Activated T-cell treated with anti-CD3 and anti-CD28 coated beads, Interleukin-2, amount 50 U/mL, for 4 hours (primary cell): ENCODE measurements at regions not wholly inside any gene's neighbourhood (a gene's known extent, or its start where the extent isn't known, plus 50 kb on each side); places are given as distances from the start of the nearest gene placed in this dataset.
"Not testable (repeated sequence)": the region's sequence is repeated elsewhere in the genome, so short reads cannot be mapped to it uniquely, and the experiment has no call there.

ENCODE experiments used
- ATAC-seq, 2 donors: fragments of 200-7000 bp; cut with Tn5 transposase; one replicate each; pipeline ENCODE4 v1.10.0; 2021
- DNase-seq: peaks from one replicate; pipeline ENCODE4 v3.0.0-alpha.2; 2020
- H3K27me3 Mint-ChIP-seq: one replicate; pipeline ENCODE4 v1.8.0; 2021; ENCODE audit warnings: low read depth, mixed read lengths
- H3K36me3 Mint-ChIP-seq: one replicate; pipeline ENCODE4 v1.8.0; 2022; ENCODE audit warnings: mixed read lengths; ENCODE audit not compliant: insufficient read depth
- H3K4me1 Mint-ChIP-seq: one replicate; pipeline ENCODE4 v1.8.0; 2021; ENCODE audit warnings: low read depth, mixed read lengths
- H3K4me3 Mint-ChIP-seq: one replicate; pipeline ENCODE4 v1.8.0; 2021; ENCODE audit warnings: mild to moderate bottlenecking, moderate library complexity, mixed read lengths
- H3K9me3 Mint-ChIP-seq: one replicate; pipeline ENCODE4 v1.8.0; 2021; ENCODE audit warnings: mixed read lengths

- Mint-ChIP-seq H3K4me1 (no peaks in the 10 kb centered on the region), H3K36me3 (no peaks in the 10 kb centered on the region), H3K4me3 (no peak overlapping the region), H3K27me3 (no peaks in the 10 kb centered on the region), H3K9me3 (no peaks in the 10 kb centered on the region)
- DNase-seq (no peak), ATAC-seq (no peak)
Observed at GRCh38 chr13:108056278-108056677, 159.1 kb downstream of the LIG4 start.

GRCh38 chr13:108049211-108049610, 166.1 kb downstream of the LIG4 start:
- ATAC-seq: no peak
- H3K4me3 Mint-ChIP-seq: no peak overlapping the region
- H3K4me1 Mint-ChIP-seq: no peaks in the 10 kb centered on the region
- H3K36me3 Mint-ChIP-seq: no peaks in the 10 kb centered on the region
- DNase-seq: no peak
- H3K27me3 Mint-ChIP-seq: no peaks in the 10 kb centered on the region
- no peaks in the 10 kb centered on the region for H3K9me3 Mint-ChIP-seq

- H3K36me3 Mint-ChIP-seq: no peaks in the 10 kb centered on the region
- ATAC-seq: no peak
- no peaks in the 10 kb centered on the region for H3K4me1 Mint-ChIP-seq
- no peaks in the 10 kb centered on the region for H3K27me3 Mint-ChIP-seq
- no peak for DNase-seq
- H3K9me3 Mint-ChIP-seq: no peaks in the 10 kb centered on the region
- no peak overlapping the region for H3K4me3 Mint-ChIP-seq
Observed at GRCh38 chr13:108044954-108045353, 170.4 kb downstream of the LIG4 start.

- not testable (repeated sequence) for H3K4me1 Mint-ChIP-seq, ATAC-seq, DNase-seq, H3K36me3 Mint-ChIP-seq, H3K4me3 Mint-ChIP-seq, H3K9me3 Mint-ChIP-seq, H3K27me3 Mint-ChIP-seq
Observed at GRCh38 chr13:108042866-108043265, 172.5 kb downstream of the LIG4 start.

GRCh38 chr13:108037348-108037747, 178.0 kb downstream of the LIG4 start:
- Mint-ChIP-seq H3K9me3 (no peaks in the 10 kb centered on the region), H3K36me3 (no peaks in the 10 kb centered on the region), H3K27me3 (no peaks in the 10 kb centered on the region), H3K4me1 (no peaks in the 10 kb centered on the region), H3K4me3 (no peak overlapping the region)
- no peak for ATAC-seq
- DNase-seq: no peak

GRCh38 chr13:108036411-108036932, 178.9 kb downstream of the LIG4 start:
- H3K36me3 Mint-ChIP-seq: no peaks in the 10 kb centered on the region
- ATAC-seq: no peak

GRCh38 chr13:108034909-108035410, 180.4 kb downstream of the LIG4 start:
- H3K9me3 Mint-ChIP-seq: no peaks in the 10 kb centered on the region
- H3K4me3 Mint-ChIP-seq: no peak overlapping the region
- H3K4me1 Mint-ChIP-seq: no peaks in the 10 kb centered on the region
- no peak for ATAC-seq
- no peaks in the 10 kb centered on the region for H3K27me3 Mint-ChIP-seq
- no peak for DNase-seq
- H3K36me3 Mint-ChIP-seq: no peaks in the 10 kb centered on the region

More at GRCh38 chr13:108036411-108036932, 178.9 kb downstream of the LIG4 start:
- Mint-ChIP-seq H3K27me3 (no peaks in the 10 kb centered on the region), H3K4me3 (no peak overlapping the region), H3K9me3 (no peaks in the 10 kb centered on the region), H3K4me1 (no peaks in the 10 kb centered on the region)
- no peak for DNase-seq

- Mint-ChIP-seq H3K4me1 (no peaks in the 10 kb centered on the region), H3K36me3 (no peaks in the 10 kb centered on the region), H3K27me3 (no peaks in the 10 kb centered on the region), H3K9me3 (no peaks in the 10 kb centered on the region), H3K4me3 (no peak overlapping the region)
- no peak for ATAC-seq
- no peak for DNase-seq
Observed at GRCh38 chr13:108033800-108034707, 181.3 kb downstream of the LIG4 start.

GRCh38 chr13:108031865-108032264, 183.5 kb downstream of the LIG4 start:
- no peak for DNase-seq
- Mint-ChIP-seq H3K36me3 (no peaks in the 10 kb centered on the region), H3K27me3 (no peaks in the 10 kb centered on the region), H3K9me3 (no peaks in the 10 kb centered on the region), H3K4me3 (no peak overlapping the region), H3K4me1 (no peaks in the 10 kb centered on the region)
- no peak for ATAC-seq

GRCh38 chr13:108030769-108031168, 184.6 kb downstream of the LIG4 start:
- H3K36me3 Mint-ChIP-seq: no peaks in the 10 kb centered on the region
- DNase-seq: no peak
- no peaks in the 10 kb centered on the region for H3K9me3 Mint-ChIP-seq
- no peak overlapping the region for H3K4me3 Mint-ChIP-seq
- H3K4me1 Mint-ChIP-seq: no peaks in the 10 kb centered on the region
- H3K27me3 Mint-ChIP-seq: no peaks in the 10 kb centered on the region
- ATAC-seq: no peak

GRCh38 chr13:108026680-108027410, 188.5 kb downstream of the LIG4 start:
- DNase-seq (no peak), ATAC-seq (no peak)
- no peaks in the 10 kb centered on the region for H3K27me3 Mint-ChIP-seq
- no peaks in the 10 kb centered on the region for H3K9me3 Mint-ChIP-seq
- no peak overlapping the region for H3K4me3 Mint-ChIP-seq
- H3K36me3 Mint-ChIP-seq: no peaks in the 10 kb centered on the region
- no peaks in the 10 kb centered on the region for H3K4me1 Mint-ChIP-seq

- H3K9me3 Mint-ChIP-seq: peaks cover 20% of the 10 kb centered on the region
- no peaks in the 10 kb centered on the region for H3K36me3 Mint-ChIP-seq
- H3K4me3 Mint-ChIP-seq: no peak overlapping the region
- DNase-seq: no peak
- ATAC-seq: no peak
- H3K27me3 Mint-ChIP-seq: no peaks in the 10 kb centered on the region
- H3K4me1 Mint-ChIP-seq: no peaks in the 10 kb centered on the region
Observed at GRCh38 chr13:108020027-108020426, 195.3 kb downstream of the LIG4 start.

GRCh38 chr13:108018371-108018870, 196.9 kb downstream of the LIG4 start:
- Mint-ChIP-seq H3K27me3 (no peaks in the 10 kb centered on the region), H3K4me3 (no peak overlapping the region), H3K36me3 (no peaks in the 10 kb centered on the region), H3K9me3 (peaks cover 23% of the 10 kb centered on the region), H3K4me1 (no peaks in the 10 kb centered on the region)
- ATAC-seq (no peak), DNase-seq (no peak)

- DNase-seq (no peak), ATAC-seq (no peak)
- Mint-ChIP-seq H3K36me3 (no peaks in the 10 kb centered on the region), H3K27me3 (no peaks in the 10 kb centered on the region), H3K4me3 (no peak overlapping the region), H3K4me1 (no peaks in the 10 kb centered on the region), H3K9me3 (peaks cover 5% of the 10 kb centered on the region)
Observed at GRCh38 chr13:108006619-108007018, 208.7 kb downstream of the LIG4 start.
